HG03135 (cell line): ENCODE measurements at regions not wholly inside any gene's neighbourhood (a gene's known extent, or its start where the extent isn't known, plus 50 kb on each side); places are given as distances from the start of the nearest gene placed in this dataset.

Experiments
- ATAC-seq: cut with Tn5 transposase; IDR thresholded peaks from one replicate; pipeline ENCODE4 v1.9.1; 2021; ENCODE audit warnings: mild to moderate bottlenecking, moderate library complexity; ENCODE audit not compliant: unreplicated experiment

DNA sequence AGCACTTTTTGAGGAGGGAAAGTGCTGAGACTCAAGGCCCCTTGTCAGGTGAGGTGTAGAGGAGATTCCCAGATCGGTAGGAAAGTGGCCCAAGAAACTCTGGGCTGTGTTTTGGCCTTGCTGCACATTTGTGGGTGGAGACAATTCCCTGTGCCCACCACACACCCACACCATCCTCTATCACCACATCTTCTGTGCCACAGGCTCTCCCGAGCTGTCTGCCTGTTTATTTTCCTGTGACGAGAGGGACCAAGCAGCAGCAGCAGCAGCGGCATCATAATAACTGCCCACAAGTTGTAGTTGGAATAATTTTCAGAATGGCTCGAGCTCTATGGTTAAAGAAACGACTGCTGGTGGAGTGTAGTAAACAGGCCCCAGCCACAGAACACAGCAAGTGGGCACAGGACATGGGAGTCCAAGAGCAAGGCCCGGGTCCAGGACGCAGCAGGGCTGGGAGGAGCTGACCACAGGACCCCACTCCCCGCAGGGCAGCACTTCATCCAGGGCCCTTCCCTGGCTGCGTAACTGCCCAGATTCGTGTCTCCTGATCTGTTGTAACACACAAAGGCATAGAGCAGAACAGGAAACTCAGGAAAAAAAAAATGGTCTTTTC lies 55.6 kb upstream of the BCL2L14 start:
- no peak for ATAC-seq

DNA sequence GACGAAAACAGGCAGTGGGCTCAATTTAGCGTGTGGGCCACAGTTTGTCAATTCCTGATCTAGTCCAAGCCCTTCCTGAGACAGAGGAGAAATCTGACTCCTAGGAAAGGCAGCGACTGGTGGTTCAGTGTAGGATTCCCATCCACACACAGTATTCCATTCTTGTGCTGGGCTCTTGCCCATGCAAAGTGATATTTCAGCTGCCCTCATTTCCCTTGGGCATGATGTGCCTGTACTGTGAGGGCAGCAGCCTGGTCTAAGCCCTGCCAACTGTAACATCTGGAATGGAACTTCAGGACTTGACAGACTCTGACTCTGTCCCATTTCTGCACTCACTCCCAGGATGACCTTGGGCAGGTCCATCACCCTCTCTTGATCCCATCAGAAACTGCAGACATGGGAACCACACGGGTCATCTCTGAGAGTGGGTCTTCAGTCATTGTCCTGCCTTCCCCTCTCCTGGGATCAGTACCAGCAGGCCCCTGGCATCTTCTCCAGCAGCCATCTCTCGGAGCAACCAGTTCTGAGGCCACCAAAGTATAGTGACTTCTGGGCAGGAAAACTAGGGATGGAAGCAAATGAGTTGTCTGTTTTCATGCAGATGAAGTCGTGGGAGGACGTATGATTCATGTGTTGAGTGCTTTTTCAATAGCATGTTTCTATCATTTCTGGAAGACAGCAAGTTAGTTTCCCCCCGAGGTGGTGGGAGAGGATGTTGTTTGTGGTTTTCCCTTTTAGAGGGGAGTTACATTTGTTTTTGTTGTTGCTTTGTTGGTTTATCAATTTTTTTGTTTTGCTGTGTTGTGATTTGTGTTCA lies 54.2 kb upstream of the BCL2L14 start:
- no peak for ATAC-seq

- no peak for ATAC-seq
Observed at GRCh38 chr12:12017135-12017581, 53.6 kb upstream of the BCL2L14 start.

- no peak for ATAC-seq
Observed at GRCh38 chr12:12017798-12018197, 52.9 kb upstream of the BCL2L14 start.

GRCh38 chr12:12018454-12018853 lies 52.3 kb upstream of the BCL2L14 start:
- no peak for ATAC-seq

DNA sequence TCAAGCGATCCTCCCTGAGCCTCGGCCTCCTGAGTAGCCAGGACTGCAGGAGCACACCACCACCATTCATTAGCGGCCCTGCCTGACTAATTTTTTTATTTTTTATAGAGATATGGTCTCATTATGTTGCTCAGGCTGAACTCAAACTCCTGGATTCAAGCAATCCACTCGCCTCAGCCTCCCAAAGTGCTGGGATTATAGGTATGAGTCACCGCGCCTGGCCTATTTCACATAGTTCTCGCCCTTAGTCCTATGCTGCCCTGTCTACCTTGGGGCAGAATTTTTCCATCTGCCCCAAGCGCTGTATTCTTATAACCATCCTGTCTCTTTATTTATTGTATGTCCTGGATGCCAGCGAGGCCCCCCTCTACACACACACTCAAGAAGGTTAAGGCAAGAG lies 50.9 kb upstream of the BCL2L14 start:
- ATAC-seq, result no peak

DNA sequence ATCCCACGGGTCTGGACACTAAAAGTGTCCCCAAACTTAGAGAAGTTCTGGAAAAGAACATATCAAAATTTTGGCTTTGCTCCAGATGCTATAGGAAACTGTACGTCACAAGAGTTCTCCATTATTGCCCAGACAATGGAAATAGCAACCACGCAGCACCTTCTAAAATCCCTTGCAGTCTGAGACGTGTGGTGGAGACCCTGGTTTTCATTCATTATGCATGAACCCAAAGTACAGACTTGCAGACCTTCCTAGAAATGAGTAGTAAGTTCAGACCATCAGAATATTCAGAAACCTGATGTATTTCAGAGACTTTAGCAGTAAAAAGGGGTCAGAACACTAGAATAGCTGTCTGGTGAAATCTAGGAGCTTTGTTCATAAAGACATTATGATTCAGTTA lies 50.0 kb upstream of the BCL2L14 start:
- ATAC-seq, result no peak
